ENCODE measurements at regions not wholly inside any gene's neighbourhood (a gene's known extent, or its start where the extent isn't known, plus 50 kb on each side); places are given as distances from the start of the nearest gene placed in this dataset.
"Not testable (repeated sequence)": the region's sequence is repeated elsewhere in the genome, so short reads cannot be mapped to it uniquely, and the experiment has no call there.

DNA sequence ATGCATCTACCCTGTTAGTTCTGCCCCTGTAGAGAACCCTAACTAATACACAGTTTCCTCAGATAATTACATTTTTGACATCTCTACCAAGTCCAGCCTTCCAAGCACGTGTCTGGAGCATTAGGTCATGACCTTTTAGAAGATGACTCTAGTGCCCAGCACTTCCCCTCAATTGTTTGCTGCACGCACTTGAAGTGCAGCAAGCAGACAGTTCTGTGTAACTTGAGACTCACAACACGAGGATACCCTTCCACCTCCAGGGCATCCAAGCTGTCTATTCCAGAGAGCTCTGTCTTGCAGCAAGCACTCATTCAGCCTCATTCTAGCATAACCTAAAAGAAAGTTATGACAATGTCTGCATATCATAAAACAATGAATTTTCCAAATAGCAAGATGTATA is 1410.5 kb upstream of the CDH18 start:
- TF ChIP-seq, protein P1, sequence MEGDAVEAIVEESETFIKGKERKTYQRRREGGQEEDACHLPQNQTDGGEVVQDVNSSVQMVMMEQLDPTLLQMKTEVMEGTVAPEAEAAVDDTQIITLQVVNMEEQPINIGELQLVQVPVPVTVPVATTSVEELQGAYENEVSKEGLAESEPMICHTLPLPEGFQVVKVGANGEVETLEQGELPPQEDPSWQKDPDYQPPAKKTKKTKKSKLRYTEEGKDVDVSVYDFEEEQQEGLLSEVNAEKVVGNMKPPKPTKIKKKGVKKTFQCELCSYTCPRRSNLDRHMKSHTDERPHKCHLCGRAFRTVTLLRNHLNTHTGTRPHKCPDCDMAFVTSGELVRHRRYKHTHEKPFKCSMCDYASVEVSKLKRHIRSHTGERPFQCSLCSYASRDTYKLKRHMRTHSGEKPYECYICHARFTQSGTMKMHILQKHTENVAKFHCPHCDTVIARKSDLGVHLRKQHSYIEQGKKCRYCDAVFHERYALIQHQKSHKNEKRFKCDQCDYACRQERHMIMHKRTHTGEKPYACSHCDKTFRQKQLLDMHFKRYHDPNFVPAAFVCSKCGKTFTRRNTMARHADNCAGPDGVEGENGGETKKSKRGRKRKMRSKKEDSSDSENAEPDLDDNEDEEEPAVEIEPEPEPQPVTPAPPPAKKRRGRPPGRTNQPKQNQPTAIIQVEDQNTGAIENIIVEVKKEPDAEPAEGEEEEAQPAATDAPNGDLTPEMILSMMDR (IDR thresholded peaks at IDR 0.05; ENCODE audit: low read depth, low read length), result no peak
- DNase-seq (ENCODE audit: low read depth in 2 of 2), result no peak
- H3K4me3 ChIP-seq (replicated peaks in 1 of 2; ENCODE audit: low read depth in 2 of 2, low read length in 2 of 2), result no peak overlapping the region

DNA sequence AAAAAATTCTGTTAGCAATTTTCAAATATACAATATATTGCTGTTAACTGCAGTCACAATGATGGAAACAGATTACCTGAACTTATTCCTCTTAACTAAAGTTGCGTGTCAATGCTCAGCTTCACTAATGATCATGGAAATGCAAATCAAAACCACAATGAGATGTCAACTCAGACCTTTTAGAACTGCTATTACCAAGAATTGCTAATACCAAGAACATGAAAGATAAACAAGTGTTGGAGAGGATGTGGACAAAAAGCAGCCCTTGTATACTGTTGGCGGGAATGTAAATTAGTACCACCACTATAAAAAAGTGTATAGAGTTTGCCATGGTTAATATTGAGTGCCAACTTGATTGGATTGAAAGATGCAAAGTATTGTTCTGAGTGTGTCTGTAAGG is 1409.7 kb upstream of the CDH18 start:
- DNase-seq (ENCODE audit: low read depth in 2 of 2), result no peak
- H3K4me3 ChIP-seq (replicated peaks in 1 of 2; ENCODE audit: low read depth in 2 of 2, low read length in 2 of 2), result no peak overlapping the region
- TF ChIP-seq, protein P1 (IDR thresholded peaks at IDR 0.05; ENCODE audit: low read depth, low read length), result no peak

DNA sequence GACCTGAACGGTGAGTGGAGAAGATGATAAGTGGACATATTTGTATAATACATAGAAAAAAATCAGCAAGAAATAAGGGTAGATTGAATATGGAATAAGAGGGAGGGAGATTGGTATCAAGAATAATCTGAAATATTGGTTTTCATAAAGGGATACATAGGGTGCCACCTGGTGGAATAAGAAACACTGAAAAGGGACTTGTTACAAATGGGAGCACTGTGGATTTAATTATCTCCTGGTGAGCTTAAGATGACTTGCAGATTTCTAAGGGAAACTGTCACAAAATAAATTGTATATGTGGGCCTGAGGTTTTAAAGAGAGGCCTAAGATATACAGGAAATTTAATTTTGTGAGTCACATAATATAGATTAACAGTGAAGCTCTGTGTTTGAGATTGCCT is 1403.5 kb upstream of the CDH18 start:
- TF ChIP-seq, protein P1 (IDR thresholded peaks at IDR 0.05; ENCODE audit: low read depth, low read length), result no peak
- no peak overlapping the region for H3K4me3 ChIP-seq (replicated peaks in 1 of 2; ENCODE audit: low read depth in 2 of 2, low read length in 2 of 2)
- peak; percentile 28 to 49 for DNase-seq (ENCODE audit: low read depth in 2 of 2)

DNA sequence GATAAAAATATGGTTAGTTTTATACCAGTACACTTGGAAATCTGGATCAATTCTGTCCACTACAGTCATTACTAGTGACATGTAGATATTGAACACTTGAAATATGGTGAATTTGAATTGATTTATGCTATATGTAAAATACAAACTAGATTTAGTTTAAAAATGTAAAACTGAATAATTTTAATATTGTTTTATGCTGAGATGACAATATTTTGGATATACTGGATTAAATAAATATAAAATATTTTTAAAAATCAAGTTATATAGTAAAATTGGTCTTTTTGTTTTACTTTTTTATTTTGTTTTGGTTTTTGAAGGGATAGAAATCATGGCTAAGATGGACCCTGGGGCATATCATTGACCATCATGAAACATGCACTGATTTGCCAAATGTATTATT is 1372.8 kb upstream of the CDH18 start:
- H3K4me3 ChIP-seq (replicated peaks in 1 of 2; ENCODE audit: low read depth in 2 of 2, low read length in 2 of 2); DNase-seq (ENCODE audit: low read depth in 2 of 2): not testable (repeated sequence)

DNA sequence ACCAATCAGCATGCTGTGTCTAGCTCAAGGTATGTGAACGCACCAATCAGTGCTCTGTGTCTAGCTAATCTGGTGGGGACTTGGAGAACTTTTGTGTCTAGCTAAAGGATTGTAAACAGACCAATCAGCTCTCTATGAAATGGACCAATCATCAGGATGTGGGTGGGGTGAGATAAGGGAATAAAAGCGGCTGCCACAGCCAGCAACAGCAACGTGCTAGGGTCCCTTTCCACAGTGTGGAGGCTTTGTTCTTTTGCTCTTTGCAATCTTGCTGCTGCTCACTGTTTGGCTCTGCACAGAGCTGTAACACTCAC is 1353.9 kb upstream of the CDH18 start:
- DNase-seq (ENCODE audit: low read depth in 2 of 2), result peak in 1 of 2 donors; percentile 0
- not testable (repeated sequence) for H3K4me3 ChIP-seq (replicated peaks in 1 of 2; ENCODE audit: low read depth in 2 of 2, low read length in 2 of 2)

DNA sequence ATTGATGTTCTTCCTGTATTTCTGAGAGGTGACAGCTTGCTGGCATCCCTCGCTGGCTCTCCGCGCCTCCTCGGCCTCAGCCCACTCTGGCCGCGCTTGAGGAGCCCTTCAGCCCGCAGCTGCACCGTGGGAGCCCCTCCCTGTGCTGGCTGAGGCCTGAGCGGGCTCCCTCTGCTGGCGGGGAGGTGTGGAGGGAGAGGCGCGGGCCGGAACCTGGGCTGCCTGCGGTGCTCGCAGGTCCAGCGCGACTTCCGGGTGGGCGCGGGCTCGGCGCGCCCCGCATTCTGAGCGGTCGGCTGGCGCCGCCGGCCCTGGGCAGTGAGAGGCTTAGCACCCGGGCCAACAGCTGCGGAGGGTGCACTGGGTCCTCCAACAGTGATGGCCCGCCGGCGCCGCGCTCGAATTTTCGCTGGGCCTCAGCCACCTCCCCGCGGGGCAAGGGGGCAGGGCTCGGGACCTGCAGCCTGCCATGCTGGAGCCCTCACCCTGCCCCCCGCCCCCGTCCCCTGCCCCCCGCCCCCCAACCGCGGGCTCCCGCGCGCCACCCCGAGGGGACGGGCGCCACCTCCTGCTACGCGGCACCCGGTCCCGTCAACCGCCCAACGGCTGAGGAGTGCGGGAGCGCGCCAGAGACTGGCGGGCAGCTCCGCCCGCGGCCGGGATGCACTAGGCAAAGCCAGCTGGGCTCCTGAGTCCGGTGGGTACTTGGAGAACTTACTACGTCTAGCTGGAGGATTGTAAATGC is 1353.4 kb upstream of the CDH18 start:
- DNase-seq (ENCODE audit: low read depth in 2 of 2), result not testable (repeated sequence)
- H3K4me3 ChIP-seq (replicated peaks in 1 of 2; ENCODE audit: low read depth in 2 of 2, low read length in 2 of 2), result peak overlapping the region in 1 of 2 donors; percentile 11

DNA sequence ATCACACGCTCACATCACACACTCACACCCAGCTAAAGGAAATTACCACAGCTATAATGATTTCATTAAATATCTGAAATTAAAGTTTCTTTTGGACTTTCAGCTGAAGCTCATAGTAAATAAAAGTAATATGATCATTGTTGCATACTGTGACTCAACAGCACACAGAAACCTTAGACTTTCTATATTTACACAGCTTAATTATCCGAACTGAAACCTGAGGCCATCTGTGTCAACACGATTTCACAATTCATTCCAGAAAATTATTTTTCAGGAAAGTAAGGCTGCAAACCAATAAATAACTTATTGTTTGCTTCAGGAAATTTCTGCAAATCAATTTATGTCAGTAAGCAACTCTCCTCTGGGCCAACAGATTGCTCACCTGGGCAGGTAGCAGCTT is 1352.2 kb upstream of the CDH18 start:
- DNase-seq (ENCODE audit: low read depth in 2 of 2), result not testable (repeated sequence)

DNA sequence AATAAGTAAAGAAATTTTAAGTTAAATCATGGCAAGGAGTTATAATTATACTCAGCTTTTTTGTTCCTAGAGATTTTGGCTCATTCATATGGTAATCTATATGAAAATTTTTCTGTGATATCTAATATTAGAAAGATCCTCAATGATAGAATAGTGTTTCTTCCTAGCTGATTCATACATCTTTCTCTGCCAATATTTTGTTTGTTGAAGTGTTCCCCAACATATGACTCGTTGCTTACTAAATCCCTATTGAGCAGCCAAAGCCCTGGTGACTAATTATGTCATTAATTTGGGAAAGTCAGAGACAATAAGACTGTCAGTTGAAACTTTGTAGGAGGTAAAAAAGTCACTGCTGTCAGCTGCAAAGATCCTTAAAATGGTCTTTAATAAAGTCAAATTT is 1348.5 kb upstream of the CDH18 start:
- not testable (repeated sequence) for H3K4me3 ChIP-seq (replicated peaks in 1 of 2; ENCODE audit: low read depth in 2 of 2, low read length in 2 of 2)
- DNase-seq (ENCODE audit: low read depth in 2 of 2), result peak in 1 of 2 donors; percentile 1

More for the DNA sequence above, 1352.2 kb upstream of the CDH18 start:
- not testable (repeated sequence) for H3K4me3 ChIP-seq (replicated peaks in 1 of 2; ENCODE audit: low read depth in 2 of 2, low read length in 2 of 2)

DNA sequence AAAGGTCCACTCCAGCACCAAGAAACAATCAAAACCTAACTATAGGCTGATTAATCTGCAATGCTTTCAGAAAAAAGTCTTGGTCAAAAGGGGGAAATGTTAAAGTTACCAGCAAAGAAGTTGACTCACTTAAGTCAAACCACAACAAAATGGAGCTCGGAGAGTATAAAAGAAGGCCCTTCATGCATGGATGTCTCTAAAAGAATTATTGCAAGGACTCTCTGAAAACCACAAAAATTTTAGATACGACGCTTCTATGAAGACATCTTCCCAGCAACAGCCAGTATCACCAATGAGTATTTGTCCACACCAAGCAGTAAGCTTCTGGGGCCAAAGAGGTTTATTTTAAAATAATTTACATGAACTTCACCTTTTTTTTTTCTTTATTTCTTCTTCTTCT is 1327.4 kb upstream of the CDH18 start:
- H3K4me3 ChIP-seq (replicated peaks in 1 of 2; ENCODE audit: low read depth in 2 of 2, low read length in 2 of 2); DNase-seq (ENCODE audit: low read depth in 2 of 2): not testable (repeated sequence)

DNA sequence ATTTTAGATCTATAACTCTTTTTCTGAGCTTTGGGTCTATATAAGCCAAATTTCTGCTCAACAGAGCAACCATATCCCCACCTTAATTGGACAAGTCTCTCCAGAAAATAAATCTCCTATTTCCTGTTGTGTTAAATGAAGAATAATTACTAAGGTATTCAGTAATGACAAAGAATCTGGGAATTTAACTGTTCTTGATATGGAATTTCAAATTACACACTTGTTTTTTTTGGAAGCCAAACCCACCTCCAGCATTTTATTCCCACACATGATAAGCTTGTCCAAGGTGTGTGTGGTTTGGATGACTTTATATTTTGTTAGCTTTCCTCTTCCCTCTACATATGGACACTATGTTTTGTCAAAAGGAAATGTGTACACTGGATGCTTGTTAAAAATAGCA is 1313.2 kb upstream of the CDH18 start:
- H3K4me3 ChIP-seq (replicated peaks in 1 of 2; ENCODE audit: low read depth in 2 of 2, low read length in 2 of 2); DNase-seq (ENCODE audit: low read depth in 2 of 2): not testable (repeated sequence)

DNA sequence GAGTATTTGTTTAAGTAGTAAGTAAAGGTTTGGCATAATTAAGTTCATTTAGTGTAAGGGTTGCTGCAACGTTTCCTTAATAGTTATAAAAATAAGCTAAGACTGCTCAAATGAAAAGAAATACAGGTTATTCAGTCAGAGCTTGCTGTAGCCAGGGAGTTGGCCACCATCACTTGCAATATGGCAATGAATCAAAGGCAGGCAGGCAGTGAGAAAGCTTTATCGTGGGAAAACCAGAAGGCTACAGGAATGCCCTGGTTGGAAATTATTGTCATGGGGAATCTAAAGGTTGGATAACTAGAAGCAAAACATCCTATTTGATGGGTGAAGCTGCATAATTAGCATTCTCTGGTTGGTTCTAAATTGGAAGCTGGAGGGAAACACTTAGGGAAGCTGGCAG is 1286.4 kb upstream of the CDH18 start:
- not testable (repeated sequence) for DNase-seq (ENCODE audit: low read depth in 2 of 2); H3K4me3 ChIP-seq (replicated peaks in 1 of 2; ENCODE audit: low read depth in 2 of 2, low read length in 2 of 2)
